ENCODE measurements at regions not wholly inside any gene's neighbourhood (a gene's known extent, or its start where the extent isn't known, plus 50 kb on each side); places are given as distances from the start of the nearest gene placed in this dataset.

- no peak overlapping the region for H3K9ac ChIP-seq (ENCODE audit: insufficient read depth, low read length)
Observed at GRCh38 chr10:29827512-29827911, 192.7 kb upstream of the SVIL start.

GRCh38 chr10:29826801-29827450, 192.2 kb upstream of the SVIL start:
- no peaks in the 10 kb centered on the region for H3K4me1 ChIP-seq (ENCODE audit: control insufficient read depth, extremely low read depth, insufficient read depth, low read length)
- no peak overlapping the region for H3K9ac ChIP-seq (ENCODE audit: insufficient read depth, low read length)
- no peaks in the 10 kb centered on the region for H4K20me1 ChIP-seq (ENCODE audit: control insufficient read depth, extremely low read depth, insufficient read depth, low read length)
- H3K9me3 ChIP-seq (ENCODE audit: control insufficient read depth, insufficient read depth, low read depth, low read length), result no peaks in the 10 kb centered on the region
- H2AFZ ChIP-seq (ENCODE audit: low read length), result no peak overlapping the region
- no peak overlapping the region for H3K27ac ChIP-seq (ENCODE audit: insufficient read depth, low read length)
- TF ChIP-seq CTCF (conservative IDR thresholded peaks at IDR 0.05 in 1 of 2, IDR thresholded peaks at IDR 0.05 in 1 of 2; ENCODE audit: low read depth in 1 of 2, low read length in 2 of 2) (no peak), EZH2 (IDR thresholded peaks at IDR 0.05; ENCODE audit: low read length, missing control alignments) (no peak)
- H3K36me3 ChIP-seq (ENCODE audit: control insufficient read depth, insufficient read depth, low read length), result no peaks in the 10 kb centered on the region
- H3K4me2 ChIP-seq (ENCODE audit: extremely low read depth, insufficient read depth, low read length), result no peak overlapping the region
- H3K27me3 ChIP-seq (ENCODE audit: control insufficient read depth, insufficient read depth, low read length), result no peaks in the 10 kb centered on the region
- DNase-seq (ENCODE audit: low read depth in 2 of 2), result no peak
- H3K4me3 ChIP-seq (replicated peaks in 1 of 4; ENCODE audit: control extremely low read depth in 1 of 4, insufficient read depth in 1 of 4, low read depth in 3 of 4, low read length in 4 of 4), result no peak overlapping the region
- no peaks in the 10 kb centered on the region for H3K79me2 ChIP-seq (ENCODE audit: control insufficient read depth, insufficient read depth, low read length)

More at GRCh38 chr10:29827512-29827911, 192.7 kb upstream of the SVIL start:
- Histone ChIP-seq H3K79me2 (ENCODE audit: control insufficient read depth, insufficient read depth, low read length) (no peaks in the 10 kb centered on the region), H3K4me2 (ENCODE audit: extremely low read depth, insufficient read depth, low read length) (no peak overlapping the region), H4K20me1 (ENCODE audit: control insufficient read depth, extremely low read depth, insufficient read depth, low read length) (no peaks in the 10 kb centered on the region), H3K36me3 (ENCODE audit: control insufficient read depth, insufficient read depth, low read length) (no peaks in the 10 kb centered on the region), H3K27ac (ENCODE audit: insufficient read depth, low read length) (no peak overlapping the region), H3K9me3 (ENCODE audit: control insufficient read depth, insufficient read depth, low read depth, low read length) (no peaks in the 10 kb centered on the region), H2AFZ (ENCODE audit: low read length) (no peak overlapping the region), H3K27me3 (ENCODE audit: control insufficient read depth, insufficient read depth, low read length) (no peaks in the 10 kb centered on the region), H3K4me1 (ENCODE audit: control insufficient read depth, extremely low read depth, insufficient read depth, low read length) (no peaks in the 10 kb centered on the region), H3K4me3 (replicated peaks in 1 of 4; ENCODE audit: control extremely low read depth in 1 of 4, insufficient read depth in 1 of 4, low read depth in 3 of 4, low read length in 4 of 4) (no peak overlapping the region)
- no peak for DNase-seq (ENCODE audit: low read depth in 2 of 2)
- TF ChIP-seq CTCF (conservative IDR thresholded peaks at IDR 0.05 in 1 of 2, IDR thresholded peaks at IDR 0.05 in 1 of 2; ENCODE audit: low read depth in 1 of 2, low read length in 2 of 2) (no peak), EZH2 (IDR thresholded peaks at IDR 0.05; ENCODE audit: low read length, missing control alignments) (no peak)

GRCh38 chr10:29826221-29826620, 191.4 kb upstream of the SVIL start:
- Histone ChIP-seq H3K36me3 (ENCODE audit: control insufficient read depth, insufficient read depth, low read length) (no peaks in the 10 kb centered on the region), H3K4me1 (ENCODE audit: control insufficient read depth, extremely low read depth, insufficient read depth, low read length) (no peaks in the 10 kb centered on the region), H4K20me1 (ENCODE audit: control insufficient read depth, extremely low read depth, insufficient read depth, low read length) (no peaks in the 10 kb centered on the region), H3K9ac (ENCODE audit: insufficient read depth, low read length) (no peak overlapping the region), H2AFZ (ENCODE audit: low read length) (no peak overlapping the region), H3K9me3 (ENCODE audit: control insufficient read depth, insufficient read depth, low read depth, low read length) (no peaks in the 10 kb centered on the region), H3K27me3 (ENCODE audit: control insufficient read depth, insufficient read depth, low read length) (no peaks in the 10 kb centered on the region), H3K4me3 (replicated peaks in 1 of 4; ENCODE audit: control extremely low read depth in 1 of 4, insufficient read depth in 1 of 4, low read depth in 3 of 4, low read length in 4 of 4) (no peak overlapping the region), H3K79me2 (ENCODE audit: control insufficient read depth, insufficient read depth, low read length) (no peaks in the 10 kb centered on the region), H3K4me2 (ENCODE audit: extremely low read depth, insufficient read depth, low read length) (no peak overlapping the region), H3K27ac (ENCODE audit: insufficient read depth, low read length) (no peak overlapping the region)
- DNase-seq (ENCODE audit: low read depth in 2 of 2), result no peak
- TF ChIP-seq CTCF (conservative IDR thresholded peaks at IDR 0.05 in 1 of 2, IDR thresholded peaks at IDR 0.05 in 1 of 2; ENCODE audit: low read depth in 1 of 2, low read length in 2 of 2) (no peak), EZH2 (IDR thresholded peaks at IDR 0.05; ENCODE audit: low read length, missing control alignments) (no peak)

All from fibroblast of lung (primary cell).